A549 (cell line): ENCODE measurements at regions not wholly inside any gene's neighbourhood (a gene's known extent, or its start where the extent isn't known, plus 50 kb on each side); places are given as distances from the start of the nearest gene placed in this dataset.

Experiments used
- ATAC-seq, 2 experiments: fragments of 200-7000 bp in 1 of 2; fragments of >200 bp in 1 of 2; cut with Nextera tagmentation in 1 of 2; cut with Tn5 transposase in 1 of 2; 3 replicates each; pipeline versions ENCODE4 v1.8.0 to v1.9.1; 2018 to 2020; ENCODE audit warnings: mild to moderate bottlenecking in 1 of 2, moderate library complexity in 1 of 2
- CTCF ChIA-PET: fragments of 300-600 bp; sonication (Branson Sonifier 250); formaldehyde crosslinking; extraction: SDS; loops from one replicate; lab custom pipeline; 2021; ENCODE audit warnings: antibody characterized with exemption, inconsistent platforms; lab: Yijun Ruan, JAX
- POLR2A ChIA-PET: fragments of 350-600 bp; formaldehyde crosslinking; extraction: SDS; loops from one replicate; lab custom pipeline; 2021; ENCODE audit warnings: antibody characterized with exemption, inconsistent platforms; lab: Yijun Ruan, JAX
- DNase-seq, 2 experiments: peaks; one replicate each; pipeline versions ENCODE4 v3.0.0 to v3.0.0-alpha.2; 2011 to 2016; ENCODE audit warnings: low read depth in 1 of 2, low spot score in 1 of 2
- FAIRE-seq: peaks from 2 replicates; lab custom pipeline; 2011; peaks lifted over from hg19 to GRCh38; lab: Jason Lieb, UNC
- H3K27ac ChIP-seq, 2 experiments: fragments of >200 bp; sonication (Bioruptor Twin); formaldehyde crosslinking; 3 replicates each; pipeline ENCODE4 v1.5.1; 2016 to 2017
- H3K4me1 ChIP-seq: fragments of >200 bp; sonication (Bioruptor Twin); formaldehyde crosslinking; 3 replicates; pipeline ENCODE4 v1.6.1; 2016
- H3K4me2 ChIP-seq: fragments of >200 bp; sonication (Bioruptor Twin); formaldehyde crosslinking; 3 replicates; pipeline ENCODE4 v1.6.1; 2016
- H3K4me3 ChIP-seq: fragments of >200 bp; sonication (Bioruptor Twin); formaldehyde crosslinking; 3 replicates; pipeline ENCODE4 v1.5.1; 2016
- H3K9me3 ChIP-seq: fragments of >200 bp; sonication (Bioruptor Twin); formaldehyde crosslinking; 3 replicates; pipeline ENCODE4 v1.6.1; 2016
- CEBPB ChIP-seq, 2 experiments: fragments of >200 bp in 1 of 2; sonication (Bioruptor Twin) in 1 of 2; formaldehyde crosslinking in 1 of 2; IDR thresholded peaks; 2 replicates each; pipeline ENCODE4 v1.6.1; 2012 to 2016
- CHD4 ChIP-seq: fragments of 200-600 bp; sonication (generic); IDR thresholded peaks from 2 replicates; pipeline ENCODE4 v1.6.1; 2016; ENCODE audit warnings: antibody characterized with exemption, mild to moderate bottlenecking, borderline replicate concordance
- EHF ChIP-seq: fragments of 250-450 bp; sonication (Bioruptor Pico); IDR thresholded peaks from 2 replicates; pipeline ENCODE4 v1.5.0; 2020; ENCODE audit warnings: mild to moderate bottlenecking
- EHMT2 ChIP-seq: fragments of 200-600 bp; sonication (generic); IDR thresholded peaks from 2 replicates; pipeline ENCODE4 v1.6.1; 2016; ENCODE audit warnings: antibody characterized with exemption, low read depth, mild to moderate bottlenecking, moderate library complexity
- EP300 ChIP-seq, 2 experiments: fragments of >200 bp; sonication (Bioruptor Twin); formaldehyde crosslinking; IDR thresholded peaks; 2 replicates in 1 of 2; 3 replicates in 1 of 2; pipeline ENCODE4 v1.6.1; 2016 to 2017
- ESRRA ChIP-seq: fragments of 150-350 bp; IDR thresholded peaks from 2 replicates; pipeline ENCODE4 v1.6.1; 2014; ENCODE audit warnings: mild to moderate bottlenecking, low read length, borderline replicate concordance
- FOSL2 ChIP-seq, 2 experiments: fragments of 450-650 bp in 1 of 2; fragments of >200 bp in 1 of 2; sonication (Bioruptor Twin) in 1 of 2; formaldehyde crosslinking; IDR thresholded peaks; 2 replicates each; pipeline versions ENCODE4 v1.5.0 to v1.6.1; 2016 to 2020; ENCODE audit warnings: mild to moderate bottlenecking in 1 of 2, moderate library complexity in 1 of 2
- FOXS1 ChIP-seq: fragments of 250-450 bp; sonication (Bioruptor Pico); IDR thresholded peaks from 2 replicates; pipeline ENCODE4 v1.5.0; 2020; ENCODE audit warnings: mild to moderate bottlenecking, moderate library complexity
- GATA3 ChIP-seq: IDR thresholded peaks from 2 replicates; pipeline ENCODE4 v1.6.1; 2012; ENCODE audit warnings: borderline replicate concordance
- HOXA7 ChIP-seq: fragments of 250-450 bp; sonication (Bioruptor Pico); IDR thresholded peaks from 2 replicates; pipeline ENCODE4 v1.5.0; 2020; ENCODE audit warnings: mild to moderate bottlenecking, moderate library complexity
- JUNB ChIP-seq: fragments of >200 bp; sonication (Bioruptor Twin); formaldehyde crosslinking; IDR thresholded peaks from 2 replicates; pipeline ENCODE4 v1.6.1; 2016
- KDM1A ChIP-seq: fragments of 200-600 bp; sonication (generic); IDR thresholded peaks from 2 replicates; pipeline ENCODE4 v1.6.1; 2016; ENCODE audit warnings: low read depth, mild to moderate bottlenecking
- MAFK ChIP-seq: fragments of 450-650 bp; IDR thresholded peaks from 2 replicates; pipeline ENCODE4 v1.6.1; 2014; ENCODE audit not compliant: partially characterized antibody
- MAX ChIP-seq: IDR thresholded peaks from 2 replicates; pipeline ENCODE4 v1.6.1; 2012
- MYC ChIP-seq: IDR thresholded peaks from 2 replicates; pipeline ENCODE4 v1.6.1; 2012; ENCODE audit warnings: mild to moderate bottlenecking, inconsistent platforms, low read length, improper control_type of control experiment, borderline replicate concordance
- PBX3 ChIP-seq: IDR thresholded peaks from 2 replicates; pipeline ENCODE4 v1.6.1; 2012
- RCOR1 ChIP-seq: fragments of 150-350 bp; IDR thresholded peaks from 2 replicates; pipeline ENCODE4 v1.6.1; 2014; ENCODE audit warnings: antibody characterized with exemption, low read length, low read depth
- RFX5 ChIP-seq: fragments of 450-650 bp; IDR thresholded peaks from 2 replicates; pipeline ENCODE4 v1.7.1; 2014; ENCODE audit warnings: antibody characterized with exemption, mild to moderate bottlenecking, moderate library complexity
- RNF2 ChIP-seq: fragments of 200-600 bp; sonication (generic); IDR thresholded peaks from 2 replicates; pipeline ENCODE4 v1.6.1; 2016; ENCODE audit warnings: low read depth, mild to moderate bottlenecking, antibody characterized with exemption, moderate library complexity, borderline replicate concordance
- TFCP2L1 ChIP-seq: fragments of 250-450 bp; sonication (Bioruptor Pico); IDR thresholded peaks from 2 replicates; pipeline ENCODE4 v1.5.0; 2021; ENCODE audit warnings: mild to moderate bottlenecking
- TP53 ChIP-seq: fragments of 250-450 bp; sonication (Bioruptor Pico); IDR thresholded peaks from 2 replicates; pipeline ENCODE4 v1.5.0; 2021; ENCODE audit warnings: mild to moderate bottlenecking, moderate library complexity
- USF2 ChIP-seq: fragments of 450-650 bp; IDR thresholded peaks from 2 replicates; pipeline ENCODE4 v1.6.1; 2014; ENCODE audit warnings: antibody characterized with exemption
- ZSCAN20 ChIP-seq: fragments of 250-450 bp; sonication (Bioruptor Pico); IDR thresholded peaks from 2 replicates; pipeline ENCODE4 v1.8.0; 2022; ENCODE audit warnings: mild to moderate bottlenecking, moderate library complexity
- WGBS: methylation state at CpG from one replicate; pipeline ENCODE4 v1.1.6; 2017; ENCODE audit errors: missing lambda C conversion rate; 5-methylcytosine and 5-hydroxymethylcytosine counted together
- TF ChIP-seq, protein P1 (sequence below): fragments of 200-600 bp; sonication (generic); IDR thresholded peaks from 2 replicates; pipeline ENCODE4 v1.6.1; 2016; ENCODE audit warnings: antibody characterized with exemption, mild to moderate bottlenecking, moderate library complexity
- TF ChIP-seq, protein P2 (sequence below): fragments of >200 bp; sonication (Bioruptor Twin); formaldehyde crosslinking; IDR thresholded peaks from 3 replicates; pipeline ENCODE4 v1.6.1; 2016

DNA sequence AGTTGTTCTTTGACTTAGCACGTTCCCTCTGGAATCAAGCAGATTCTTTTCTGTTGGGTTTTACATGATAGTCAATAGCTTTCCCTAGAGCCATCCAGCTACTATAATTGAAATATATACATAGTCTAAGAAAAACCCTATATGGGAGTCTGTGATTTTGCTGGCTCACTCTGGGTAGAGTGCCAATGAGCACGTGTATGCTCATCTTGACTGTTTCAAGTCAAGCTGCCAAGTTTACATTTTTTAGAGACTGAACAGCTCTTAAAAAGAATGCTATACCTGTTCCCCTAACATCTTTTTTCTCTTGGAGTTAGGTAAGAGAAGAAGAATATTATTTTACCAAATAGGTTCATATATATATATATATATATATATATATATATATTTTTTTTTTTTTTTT lies 182.8 kb upstream of the NRIP1 start:
- WGBS, result 85% methylated on average over 2 of the region's 2 CpGs
- Histone ChIP-seq H3K4me2 (no peak overlapping the region), H3K27ac (no peak overlapping the region), H3K9me3 (no peaks in the 10 kb centered on the region), H3K4me3 (no peak overlapping the region), H3K4me1 (peaks cover 15% of the 10 kb centered on the region)
- FAIRE-seq (no peak), DNase-seq (no peak), ATAC-seq (no peak)
- ChIA-PET POLR2A (no interaction called here), CTCF (no interaction called here)
- TF ChIP-seq CHD4 (no peak), HOXA7 (CRISPR knock-in tag) (no peak), USF2 (no peak), CEBPB (IDR thresholded peaks at IDR 0.05) (no peak), MAFK (no peak), KDM1A (no peak), MAX (no peak), FOSL2 (IDR thresholded peaks at IDR 0.05) (no peak), FOSL2 (CRISPR knock-in tag; IDR thresholded peaks at IDR 0.05) (no peak), GATA3 (no peak), MYC (no peak), EP300 (IDR thresholded peaks at IDR 0.05) (no peak), TP53 (CRISPR knock-in tag) (no peak), FOXS1 (CRISPR knock-in tag) (no peak), JUNB (no peak)
- TF ChIP-seq, protein P1, sequence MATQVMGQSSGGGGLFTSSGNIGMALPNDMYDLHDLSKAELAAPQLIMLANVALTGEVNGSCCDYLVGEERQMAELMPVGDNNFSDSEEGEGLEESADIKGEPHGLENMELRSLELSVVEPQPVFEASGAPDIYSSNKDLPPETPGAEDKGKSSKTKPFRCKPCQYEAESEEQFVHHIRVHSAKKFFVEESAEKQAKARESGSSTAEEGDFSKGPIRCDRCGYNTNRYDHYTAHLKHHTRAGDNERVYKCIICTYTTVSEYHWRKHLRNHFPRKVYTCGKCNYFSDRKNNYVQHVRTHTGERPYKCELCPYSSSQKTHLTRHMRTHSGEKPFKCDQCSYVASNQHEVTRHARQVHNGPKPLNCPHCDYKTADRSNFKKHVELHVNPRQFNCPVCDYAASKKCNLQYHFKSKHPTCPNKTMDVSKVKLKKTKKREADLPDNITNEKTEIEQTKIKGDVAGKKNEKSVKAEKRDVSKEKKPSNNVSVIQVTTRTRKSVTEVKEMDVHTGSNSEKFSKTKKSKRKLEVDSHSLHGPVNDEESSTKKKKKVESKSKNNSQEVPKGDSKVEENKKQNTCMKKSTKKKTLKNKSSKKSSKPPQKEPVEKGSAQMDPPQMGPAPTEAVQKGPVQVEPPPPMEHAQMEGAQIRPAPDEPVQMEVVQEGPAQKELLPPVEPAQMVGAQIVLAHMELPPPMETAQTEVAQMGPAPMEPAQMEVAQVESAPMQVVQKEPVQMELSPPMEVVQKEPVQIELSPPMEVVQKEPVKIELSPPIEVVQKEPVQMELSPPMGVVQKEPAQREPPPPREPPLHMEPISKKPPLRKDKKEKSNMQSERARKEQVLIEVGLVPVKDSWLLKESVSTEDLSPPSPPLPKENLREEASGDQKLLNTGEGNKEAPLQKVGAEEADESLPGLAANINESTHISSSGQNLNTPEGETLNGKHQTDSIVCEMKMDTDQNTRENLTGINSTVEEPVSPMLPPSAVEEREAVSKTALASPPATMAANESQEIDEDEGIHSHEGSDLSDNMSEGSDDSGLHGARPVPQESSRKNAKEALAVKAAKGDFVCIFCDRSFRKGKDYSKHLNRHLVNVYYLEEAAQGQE, result no peak

DNA sequence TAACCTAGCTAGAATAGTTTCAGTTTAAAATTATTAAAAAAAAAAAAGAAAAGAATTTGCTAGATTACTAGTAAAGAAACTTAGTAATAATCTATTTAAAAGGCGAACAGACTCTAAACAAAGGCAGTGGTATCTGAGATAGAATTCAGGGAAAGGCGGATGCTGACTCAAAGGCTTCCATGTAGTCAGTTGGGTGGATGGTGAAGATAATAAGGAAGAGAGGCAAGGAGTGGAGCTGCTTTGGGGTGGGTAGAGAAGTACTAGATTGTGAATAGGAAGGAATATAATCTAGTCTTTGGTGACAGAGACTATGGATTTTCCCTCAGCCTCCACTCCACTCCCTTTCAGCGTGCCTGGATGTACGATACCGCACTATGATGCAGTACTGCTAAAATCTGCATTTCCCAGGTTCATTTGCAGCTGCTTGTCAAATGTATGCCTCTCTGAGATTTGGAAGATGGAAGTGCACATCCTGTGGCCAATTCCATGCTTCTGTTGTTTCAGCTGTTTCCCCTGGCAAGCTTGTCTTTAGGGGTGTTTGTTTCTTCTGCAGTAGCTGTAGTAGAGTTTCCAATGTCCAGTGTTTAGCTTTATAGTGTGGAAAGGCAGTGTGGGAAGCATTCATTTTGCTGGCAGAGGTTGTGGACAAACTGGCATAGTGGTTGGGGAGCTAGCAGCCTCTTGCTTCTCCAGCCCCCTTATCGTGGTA lies 184.6 kb upstream of the NRIP1 start:
- no peak for TF ChIP-seq RCOR1
- TF ChIP-seq, protein P2, sequence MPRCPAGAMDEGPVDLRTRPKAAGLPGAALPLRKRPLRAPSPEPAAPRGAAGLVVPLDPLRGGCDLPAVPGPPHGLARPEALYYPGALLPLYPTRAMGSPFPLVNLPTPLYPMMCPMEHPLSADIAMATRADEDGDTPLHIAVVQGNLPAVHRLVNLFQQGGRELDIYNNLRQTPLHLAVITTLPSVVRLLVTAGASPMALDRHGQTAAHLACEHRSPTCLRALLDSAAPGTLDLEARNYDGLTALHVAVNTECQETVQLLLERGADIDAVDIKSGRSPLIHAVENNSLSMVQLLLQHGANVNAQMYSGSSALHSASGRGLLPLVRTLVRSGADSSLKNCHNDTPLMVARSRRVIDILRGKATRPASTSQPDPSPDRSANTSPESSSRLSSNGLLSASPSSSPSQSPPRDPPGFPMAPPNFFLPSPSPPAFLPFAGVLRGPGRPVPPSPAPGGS, result no peak
- no peak for TF ChIP-seq CEBPB (IDR thresholded peaks at IDR 0.05)
- ATAC-seq, result no peak
- Histone ChIP-seq H3K4me2 (peak overlapping the region; percentile 42; the same call in 2 of the 3 replicates), H3K4me1 (peaks cover 15% of the 10 kb centered on the region), H3K9me3 (no peaks in the 10 kb centered on the region), H3K27ac (peak overlapping the region; percentile 29 to 71; a peak in 4 of 6 replicates), H3K4me3 (no peak overlapping the region)
- FAIRE-seq, result no peak
- 84% methylated on average over 6 of the region's 6 CpGs for WGBS
- no peak for DNase-seq
- ChIA-PET CTCF (interaction anchor here (0.6 to 1.6 kb wide), 2 partner anchors 30 to 231 kb away, joined by 3 to 5 read pairs; no protein-coding TSS in a partner anchor), POLR2A (no interaction called here)

- peaks cover 15% of the 10 kb centered on the region for H3K4me1 ChIP-seq
- TF ChIP-seq TFCP2L1 (no peak), RNF2 (no peak), ZSCAN20 (CRISPR knock-in tag) (no peak), RFX5 (no peak), EHMT2 (no peak), FOSL2 (IDR thresholded peaks at IDR 0.05) (no peak), FOSL2 (CRISPR knock-in tag; IDR thresholded peaks at IDR 0.05) (peak; percentile 35; the same call in 1 of the 2 replicates), ESRRA (no peak), RCOR1 (no peak), EHF (no peak), EP300 (IDR thresholded peaks at IDR 0.05) (no peak), JUNB (peak; percentile 55), PBX3 (no peak)
- TF ChIP-seq, protein P2, result no peak
Observed at GRCh38 chr21:15250384-15250783, 185.6 kb upstream of the NRIP1 start.

More at GRCh38 chr21:15250384-15250783, 185.6 kb upstream of the NRIP1 start:
- ChIA-PET CTCF (no interaction called here), POLR2A (no interaction called here)
- no peak for FAIRE-seq
- peak overlapping the region; percentile 42 for H3K4me2 ChIP-seq
- ATAC-seq, result no peak; a peak in 2 of 6 replicates
- H3K9me3 ChIP-seq, result no peaks in the 10 kb centered on the region
- H3K27ac ChIP-seq, result peak overlapping the region in 1 of 2 experiments; percentile 71; a peak in 3 of 6 replicates
- WGBS, result 11% methylated on average over 2 of the region's 2 CpGs
- peak in 1 of 2 experiments; percentile 5 for DNase-seq
- H3K4me3 ChIP-seq, result no peak overlapping the region
